Caco-2 (cell line): ENCODE measurements at regions not wholly inside any gene's neighbourhood (a gene's known extent, or its start where the extent isn't known, plus 50 kb on each side); places are given as distances from the start of the nearest gene placed in this dataset.
A peak's percentile ranks its signal among the peaks of the same experiment; 100 is the strongest.

ENCODE experiments used
- BruUV-seq: library from RNA; stranded (reverse); fragments of 400-500 nt; replicated peaks from 2 replicates; lab custom pipeline; 2021; lab: Mats Ljungman, UMichigan
- CTCF ChIA-PET: fragments of 300-600 bp; sonication (Branson Sonifier 250); formaldehyde crosslinking; loops from one replicate; lab custom pipeline; 2022; ENCODE audit warnings: antibody characterized with exemption; lab: Charles Lee
- POLR2A ChIA-PET: fragments of 300-600 bp; sonication (Branson Sonifier 250); formaldehyde crosslinking; loops from one replicate; lab custom pipeline; 2022; ENCODE audit warnings: antibody characterized with exemption; lab: Charles Lee
- DNase-seq, 2 experiments: peaks; one replicate each; pipeline versions ENCODE4 v3.0.0 to v3.0.0-alpha.2; 2020 to 2022
- H3K27me3 ChIP-seq: replicated peaks from 2 replicates; pipeline ENCODE4 v1.6.0; 2011; ENCODE audit warnings: low read length; ENCODE audit not compliant: control insufficient read depth, insufficient read depth
- H3K36me3 ChIP-seq: 2 replicates; pipeline ENCODE4 v1.5.1; 2011; ENCODE audit warnings: low read length; ENCODE audit not compliant: control insufficient read depth, insufficient read depth
- H3K4me1 ChIP-seq: fragments of 250-450 bp; sonication (Bioruptor Pico); 2 replicates; pipeline ENCODE4 v1.5.1; 2020; ENCODE audit warnings: mild to moderate bottlenecking
- H3K4me3 ChIP-seq: 2 replicates; pipeline ENCODE4 v1.5.1; 2011; ENCODE audit warnings: low read depth, mild to moderate bottlenecking, control low read depth, low read length
- H3K9me3 ChIP-seq: fragments of 250-450 bp; sonication (Bioruptor Pico); 2 replicates; pipeline ENCODE4 v1.5.1; 2020; ENCODE audit warnings: mild to moderate bottlenecking, moderate library complexity
- H3K27ac Mint-ChIP-seq: one replicate; pipeline ENCODE4 v1.8.0; 2022; ENCODE audit warnings: mixed read lengths; ENCODE audit not compliant: unreplicated experiment
- H3K27me3 Mint-ChIP-seq: one replicate; pipeline ENCODE4 v1.8.0; 2022; ENCODE audit warnings: mixed read lengths; ENCODE audit not compliant: insufficient read depth, unreplicated experiment
- H3K36me3 Mint-ChIP-seq: one replicate; pipeline ENCODE4 v1.8.0; 2022; ENCODE audit warnings: mild to moderate bottlenecking, mixed read lengths; ENCODE audit not compliant: insufficient read depth, unreplicated experiment
- H3K4me1 Mint-ChIP-seq: one replicate; pipeline ENCODE4 v1.8.0; 2022; ENCODE audit warnings: low read depth, mixed read lengths; ENCODE audit not compliant: unreplicated experiment
- H3K4me3 Mint-ChIP-seq: one replicate; pipeline ENCODE4 v1.8.0; 2022; ENCODE audit warnings: mild to moderate bottlenecking, moderate library complexity, mixed read lengths; ENCODE audit not compliant: unreplicated experiment
- H3K9me3 Mint-ChIP-seq: one replicate; pipeline ENCODE4 v1.8.0; 2022; ENCODE audit warnings: mixed read lengths; ENCODE audit not compliant: unreplicated experiment
- intact Hi-C: fragments of 100-400 bp; cut with micrococcal nuclease; formaldehyde crosslinking; loops from one replicate; pipeline ENCODE4 v1.10.0; 2022; ENCODE audit not compliant: unreplicated experiment
- TF ChIP-seq, protein P1 (sequence below), 2 experiments: fragments of 200-600 bp in 1 of 2; IDR thresholded peaks; 1 replicate in 1 of 2; 2 replicates in 1 of 2; pipeline versions ENCODE4 v1.5.1 to v1.8.0; 2011 to 2022; ENCODE audit warnings: antibody characterized with exemption in 1 of 2, control low read depth in 1 of 2, inconsistent platforms in 1 of 2, low read depth in 1 of 2, low read length in 1 of 2, mild to moderate bottlenecking in 1 of 2, moderate library complexity in 1 of 2; ENCODE audit not compliant: insufficient read depth in 1 of 2, severe bottlenecking in 1 of 2, unreplicated experiment in 1 of 2

DNA sequence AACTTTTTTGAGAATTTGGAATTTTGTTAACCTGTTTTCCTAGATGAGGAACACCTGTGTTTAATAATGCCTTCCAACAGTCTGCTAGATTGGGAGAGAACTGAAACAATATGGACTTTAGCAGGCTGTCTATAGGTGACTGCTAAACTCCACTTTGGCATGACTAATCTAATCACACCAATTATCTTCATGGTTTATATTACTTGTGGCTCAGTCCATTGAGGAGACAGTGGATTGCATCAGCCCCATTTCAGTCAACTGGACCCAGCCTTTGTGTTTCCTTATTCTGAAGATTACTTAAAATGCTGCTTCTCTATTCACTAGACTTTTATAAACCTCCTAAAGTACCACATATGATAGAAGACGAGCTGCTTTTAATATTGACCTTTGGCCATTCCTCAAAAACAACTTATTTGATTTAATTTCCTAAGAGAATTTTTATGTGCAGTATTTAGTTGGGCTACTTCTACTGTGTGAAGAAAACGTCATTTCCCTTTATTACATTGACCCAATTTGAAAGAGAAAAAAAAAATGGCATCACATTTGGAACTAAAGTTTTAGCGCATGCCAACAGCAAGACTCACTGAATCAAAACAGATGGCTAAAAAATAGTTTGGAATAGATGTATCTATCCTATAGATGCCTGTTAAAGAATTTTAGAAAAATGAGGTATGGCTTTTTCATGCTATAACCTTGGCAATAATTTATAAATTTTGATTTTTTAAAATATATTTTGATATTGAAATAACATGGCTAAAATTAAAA, 295.8 kb downstream of the NDFIP2 start:
- no TSS peak for BruUV-seq
- peaks cover 59% of the 10 kb centered on the region for H3K4me1 Mint-ChIP-seq

GRCh38 chr13:79775830-79776229, 294.9 kb downstream of the NDFIP2 start:
- Histone ChIP-seq H3K4me1 (peaks cover 63% of the 10 kb centered on the region), H3K36me3 (no peaks in the 10 kb centered on the region), H3K4me3 (no peak overlapping the region), H3K27me3 (no peaks in the 10 kb centered on the region), H3K9me3 (no peaks in the 10 kb centered on the region; the same call in 1 of the 2 replicates)
- CTCF ChIA-PET, result interaction anchor here (1.1 to 1.6 kb wide), 3 partner anchors 9 to 97 kb away, joined by 4 to 5 read pairs (median 5); no protein-coding TSS in a partner anchor
- H3K27me3 Mint-ChIP-seq, result no peaks in the 10 kb centered on the region
- H3K4me3 Mint-ChIP-seq, result no peak overlapping the region
- intact Hi-C loops, result loop anchor here (1.0 to 5.0 kb wide), 10 partner anchors 9 to 1241 kb away; no protein-coding TSS in a partner anchor
- POLR2A ChIA-PET, result interaction anchor here (0.5 kb wide), 1 partner anchor 35 kb away, joined by 3 read pairs; no protein-coding TSS in a partner anchor
- peaks cover 56% of the 10 kb centered on the region for H3K4me1 Mint-ChIP-seq
- peak overlapping the region; percentile 69 for H3K27ac Mint-ChIP-seq
- H3K36me3 Mint-ChIP-seq, result peaks cover 12% of the 10 kb centered on the region
- no TSS peak for BruUV-seq
- peaks cover 12% of the 10 kb centered on the region for H3K9me3 Mint-ChIP-seq
- peak; percentile 81 to 85 for DNase-seq
- TF ChIP-seq, protein P1, sequence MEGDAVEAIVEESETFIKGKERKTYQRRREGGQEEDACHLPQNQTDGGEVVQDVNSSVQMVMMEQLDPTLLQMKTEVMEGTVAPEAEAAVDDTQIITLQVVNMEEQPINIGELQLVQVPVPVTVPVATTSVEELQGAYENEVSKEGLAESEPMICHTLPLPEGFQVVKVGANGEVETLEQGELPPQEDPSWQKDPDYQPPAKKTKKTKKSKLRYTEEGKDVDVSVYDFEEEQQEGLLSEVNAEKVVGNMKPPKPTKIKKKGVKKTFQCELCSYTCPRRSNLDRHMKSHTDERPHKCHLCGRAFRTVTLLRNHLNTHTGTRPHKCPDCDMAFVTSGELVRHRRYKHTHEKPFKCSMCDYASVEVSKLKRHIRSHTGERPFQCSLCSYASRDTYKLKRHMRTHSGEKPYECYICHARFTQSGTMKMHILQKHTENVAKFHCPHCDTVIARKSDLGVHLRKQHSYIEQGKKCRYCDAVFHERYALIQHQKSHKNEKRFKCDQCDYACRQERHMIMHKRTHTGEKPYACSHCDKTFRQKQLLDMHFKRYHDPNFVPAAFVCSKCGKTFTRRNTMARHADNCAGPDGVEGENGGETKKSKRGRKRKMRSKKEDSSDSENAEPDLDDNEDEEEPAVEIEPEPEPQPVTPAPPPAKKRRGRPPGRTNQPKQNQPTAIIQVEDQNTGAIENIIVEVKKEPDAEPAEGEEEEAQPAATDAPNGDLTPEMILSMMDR (IDR thresholded peaks at IDR 0.05; ENCODE audit: insufficient read depth in 1 of 2, low read depth in 1 of 2, low read length in 1 of 2, severe bottlenecking in 1 of 2, unreplicated experiment in 1 of 2), result peak; percentile 78 to 87

More for the DNA sequence above, 295.8 kb downstream of the NDFIP2 start:
- no peak for DNase-seq
- peaks cover 70% of the 10 kb centered on the region for H3K4me1 ChIP-seq
- ChIA-PET CTCF (interaction anchor here (1.1 to 1.6 kb wide), 2 partner anchors 94 to 98 kb away, joined by 4 to 5 read pairs; no protein-coding TSS in a partner anchor), POLR2A (no interaction called here)
- TF ChIP-seq, protein P1 (IDR thresholded peaks at IDR 0.05; ENCODE audit: insufficient read depth in 1 of 2, low read depth in 1 of 2, low read length in 1 of 2, severe bottlenecking in 1 of 2, unreplicated experiment in 1 of 2), result no peak
- H3K4me3 Mint-ChIP-seq, result no peak overlapping the region
- peaks cover 12% of the 10 kb centered on the region for H3K36me3 Mint-ChIP-seq
- H3K27me3 Mint-ChIP-seq, result no peaks in the 10 kb centered on the region
- intact Hi-C loops, result loop anchor here (1.0 to 5.0 kb wide), 9 partner anchors 9 to 1241 kb away; no protein-coding TSS in a partner anchor
- H3K4me3 ChIP-seq, result no peak overlapping the region
- no peaks in the 10 kb centered on the region for H3K36me3 ChIP-seq
- H3K27ac Mint-ChIP-seq, result peak overlapping the region; percentile 69
- no peaks in the 10 kb centered on the region; the same call in 1 of the 2 replicates for H3K9me3 ChIP-seq
- H3K9me3 Mint-ChIP-seq, result peaks cover 3% of the 10 kb centered on the region
- no peaks in the 10 kb centered on the region for H3K27me3 ChIP-seq

- CTCF ChIA-PET, result no interaction called here
- intact Hi-C loops, result no loop called here
- H3K4me1 ChIP-seq, result peaks cover 39% of the 10 kb centered on the region
Measured at GRCh38 chr13:79772811-79773210, 291.9 kb downstream of the NDFIP2 start.

More at GRCh38 chr13:79772811-79773210, 291.9 kb downstream of the NDFIP2 start:
- Mint-ChIP-seq H3K27ac (no peak overlapping the region), H3K4me1 (peaks cover 26% of the 10 kb centered on the region), H3K9me3 (peaks cover 13% of the 10 kb centered on the region), H3K36me3 (peaks cover under 1% of the 10 kb centered on the region), H3K4me3 (no peak overlapping the region), H3K27me3 (no peaks in the 10 kb centered on the region)
- Histone ChIP-seq H3K9me3 (peaks cover 7% of the 10 kb centered on the region; the same call in 1 of the 2 replicates), H3K27me3 (no peaks in the 10 kb centered on the region), H3K4me3 (no peak overlapping the region), H3K36me3 (no peaks in the 10 kb centered on the region)
- TF ChIP-seq, protein P1 (IDR thresholded peaks at IDR 0.05; ENCODE audit: insufficient read depth in 1 of 2, low read depth in 1 of 2, low read length in 1 of 2, severe bottlenecking in 1 of 2, unreplicated experiment in 1 of 2), result no peak
- DNase-seq, result no peak
- BruUV-seq, result no TSS peak
- POLR2A ChIA-PET, result no interaction called here
